NT2/D1 (cell line): ENCODE measurements at regions not wholly inside any gene's neighbourhood (a gene's known extent, or its start where the extent isn't known, plus 50 kb on each side); places are given as distances from the start of the nearest gene placed in this dataset.

Experiments used
- SUZ12 ChIP-seq: IDR thresholded peaks from 2 replicates; pipeline ENCODE4 v1.6.1; 2011; ENCODE audit not compliant: insufficient read length, insufficient read depth; ENCODE audit errors: extremely low read depth
- YY1 ChIP-seq: IDR thresholded peaks from 2 replicates; pipeline ENCODE4 v1.6.1; 2011; ENCODE audit not compliant: insufficient read length, insufficient read depth
- ZNF274 ChIP-seq: IDR thresholded peaks from 2 replicates; pipeline ENCODE4 v1.6.1; 2011; ENCODE audit warnings: mild to moderate bottlenecking, low read depth, low read length

- TF ChIP-seq YY1 = no peak
- no peak for TF ChIP-seq ZNF274
- TF ChIP-seq SUZ12 = no peak
Measured at GRCh38 chr14:85273952-85274351, 256.0 kb upstream of the FLRT2 start.
